ENCODE measurements at regions not wholly inside any gene's neighbourhood (a gene's known extent, or its start where the extent isn't known, plus 50 kb on each side); places are given as distances from the start of the nearest gene placed in this dataset.

DNA sequence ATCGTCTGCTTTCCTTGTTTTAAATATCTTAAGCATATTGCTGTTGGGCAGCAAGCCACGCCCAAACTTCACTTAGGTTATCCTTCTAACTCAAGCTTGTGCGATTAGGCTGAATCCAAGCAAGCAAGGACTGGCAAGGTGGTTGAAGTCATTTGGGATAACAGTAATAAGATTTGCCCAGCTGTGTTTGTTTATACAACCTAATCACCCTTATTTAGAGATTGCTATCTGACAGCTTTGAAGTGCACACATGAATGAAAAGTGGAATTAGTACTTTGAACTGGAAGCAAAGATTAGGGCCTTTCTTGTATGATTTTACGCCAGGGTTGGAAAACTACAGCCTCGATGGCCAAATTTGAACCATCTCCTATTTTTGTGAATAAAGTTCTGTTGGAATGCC, 182.1 kb downstream of the ASB9 start:
- no peak overlapping the region for H3K4me3 ChIP-seq (ENCODE audit: control extremely low read depth in 1 of 5, extremely low read depth in 1 of 5, insufficient read depth in 1 of 5, low read depth in 2 of 5, low read length in 4 of 5)
- H3K9me3 Mint-ChIP-seq (ENCODE audit: insufficient read depth): no peaks in the 10 kb centered on the region
- H3K36me3 ChIP-seq (replicated peaks in 1 of 2; ENCODE audit: control extremely low read depth in 1 of 2, control insufficient read depth in 1 of 2, extremely low read depth in 1 of 2, insufficient read depth in 2 of 2, low read length in 1 of 2): no peaks in the 10 kb centered on the region
- H3K27ac ChIP-seq (ENCODE audit: low read length in 2 of 2): no peak overlapping the region
- no peak overlapping the region for H3K4me3 Mint-ChIP-seq
- ATAC-seq (ENCODE audit: low read depth): no peak
- H3K9me3 ChIP-seq (ENCODE audit: control extremely low read depth in 1 of 3, control insufficient read depth in 2 of 3, insufficient read depth in 1 of 3, low read length in 2 of 3): no peaks in the 10 kb centered on the region
- DNase-seq: no peak
- no CpG with 5 or more reads among the region's 5 CpGs for WGBS (ENCODE audit: insufficient coverage)
- no peaks in the 10 kb centered on the region for H3K27me3 Mint-ChIP-seq
- H3K27me3 ChIP-seq (replicated peaks in 1 of 4; ENCODE audit: control extremely low read depth in 1 of 4, control insufficient read depth in 3 of 4, insufficient read depth in 4 of 4, low read length in 3 of 4): no peaks in the 10 kb centered on the region
- CTCF ChIA-PET: no interaction called here
- POLR2A ChIA-PET: no interaction called here
- no peak overlapping the region for H3K4me2 ChIP-seq (replicated peaks; ENCODE audit: low read depth, low read length, poor library complexity, severe bottlenecking)
- no peaks in the 10 kb centered on the region for H3K4me1 ChIP-seq (ENCODE audit: control insufficient read depth in 2 of 2, insufficient read depth in 2 of 2, low read length in 2 of 2)
- TF ChIP-seq, protein P1, sequence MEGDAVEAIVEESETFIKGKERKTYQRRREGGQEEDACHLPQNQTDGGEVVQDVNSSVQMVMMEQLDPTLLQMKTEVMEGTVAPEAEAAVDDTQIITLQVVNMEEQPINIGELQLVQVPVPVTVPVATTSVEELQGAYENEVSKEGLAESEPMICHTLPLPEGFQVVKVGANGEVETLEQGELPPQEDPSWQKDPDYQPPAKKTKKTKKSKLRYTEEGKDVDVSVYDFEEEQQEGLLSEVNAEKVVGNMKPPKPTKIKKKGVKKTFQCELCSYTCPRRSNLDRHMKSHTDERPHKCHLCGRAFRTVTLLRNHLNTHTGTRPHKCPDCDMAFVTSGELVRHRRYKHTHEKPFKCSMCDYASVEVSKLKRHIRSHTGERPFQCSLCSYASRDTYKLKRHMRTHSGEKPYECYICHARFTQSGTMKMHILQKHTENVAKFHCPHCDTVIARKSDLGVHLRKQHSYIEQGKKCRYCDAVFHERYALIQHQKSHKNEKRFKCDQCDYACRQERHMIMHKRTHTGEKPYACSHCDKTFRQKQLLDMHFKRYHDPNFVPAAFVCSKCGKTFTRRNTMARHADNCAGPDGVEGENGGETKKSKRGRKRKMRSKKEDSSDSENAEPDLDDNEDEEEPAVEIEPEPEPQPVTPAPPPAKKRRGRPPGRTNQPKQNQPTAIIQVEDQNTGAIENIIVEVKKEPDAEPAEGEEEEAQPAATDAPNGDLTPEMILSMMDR (IDR thresholded peaks at IDR 0.05): no peak
- TF ChIP-seq EZH2 (IDR thresholded peaks at IDR 0.05; ENCODE audit: borderline replicate concordance, insufficient read depth, low read depth, low read length, poor library complexity, severe bottlenecking): no peak
- no peak overlapping the region for H3K27ac Mint-ChIP-seq
- H3K9ac ChIP-seq (ENCODE audit: low read length): no peak overlapping the region
- no peak overlapping the region for H2AFZ ChIP-seq (ENCODE audit: insufficient read depth, low read depth, low read length, poor library complexity, severe bottlenecking)
- intact Hi-C loops (cut with micrococcal nuclease): no loop called here
- H3K4me1 Mint-ChIP-seq: no peaks in the 10 kb centered on the region
- H4K20me1 ChIP-seq (ENCODE audit: control insufficient read depth, insufficient read depth, low read length, poor library complexity, severe bottlenecking): no peaks in the 10 kb centered on the region
- no peaks in the 10 kb centered on the region for H3K79me2 ChIP-seq (ENCODE audit: control insufficient read depth, insufficient read depth, low read length)

DNA sequence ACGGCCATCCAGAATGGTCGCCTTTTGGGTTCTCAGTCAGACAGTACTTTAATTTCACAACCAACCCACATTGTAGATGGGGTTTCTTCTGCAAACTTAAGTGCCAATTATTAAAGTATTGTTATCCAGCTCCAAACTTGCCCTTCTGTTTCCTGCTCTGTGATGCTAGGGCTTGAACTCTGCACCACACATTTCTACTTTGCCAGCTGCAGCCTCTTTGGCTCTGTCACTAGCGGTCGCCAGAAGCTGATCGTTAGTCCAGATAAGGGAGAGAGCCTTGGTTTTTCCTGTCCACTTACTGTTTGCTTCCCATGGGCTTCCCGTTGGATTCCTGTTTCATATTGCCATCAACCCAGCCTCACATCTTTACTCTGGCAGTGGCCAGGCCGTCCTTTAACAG, 196.6 kb downstream of the ASB9 start:
- Histone ChIP-seq H3K9me3 (ENCODE audit: control extremely low read depth in 1 of 3, control insufficient read depth in 2 of 3, insufficient read depth in 1 of 3, low read length in 2 of 3) (no peaks in the 10 kb centered on the region), H4K20me1 (ENCODE audit: control insufficient read depth, insufficient read depth, low read length, poor library complexity, severe bottlenecking) (no peaks in the 10 kb centered on the region), H3K27ac (ENCODE audit: low read length in 2 of 2) (no peak overlapping the region), H3K4me1 (ENCODE audit: control insufficient read depth in 2 of 2, insufficient read depth in 2 of 2, low read length in 2 of 2) (no peaks in the 10 kb centered on the region), H3K36me3 (replicated peaks in 1 of 2; ENCODE audit: control extremely low read depth in 1 of 2, control insufficient read depth in 1 of 2, extremely low read depth in 1 of 2, insufficient read depth in 2 of 2, low read length in 1 of 2) (no peaks in the 10 kb centered on the region), H3K79me2 (ENCODE audit: control insufficient read depth, insufficient read depth, low read length) (no peaks in the 10 kb centered on the region), H2AFZ (ENCODE audit: insufficient read depth, low read depth, low read length, poor library complexity, severe bottlenecking) (no peak overlapping the region), H3K4me2 (replicated peaks; ENCODE audit: low read depth, low read length, poor library complexity, severe bottlenecking) (no peak overlapping the region), H3K4me3 (ENCODE audit: control extremely low read depth in 1 of 5, extremely low read depth in 1 of 5, insufficient read depth in 1 of 5, low read depth in 2 of 5, low read length in 4 of 5) (no peak overlapping the region), H3K9ac (ENCODE audit: low read length) (no peak overlapping the region), H3K27me3 (replicated peaks in 1 of 4; ENCODE audit: control extremely low read depth in 1 of 4, control insufficient read depth in 3 of 4, insufficient read depth in 4 of 4, low read length in 3 of 4) (no peaks in the 10 kb centered on the region)
- H3K4me1 Mint-ChIP-seq: peaks cover 3% of the 10 kb centered on the region
- no peaks in the 10 kb centered on the region for H3K9me3 Mint-ChIP-seq (ENCODE audit: insufficient read depth)
- no peak overlapping the region for H3K27ac Mint-ChIP-seq
- intact Hi-C loops (cut with micrococcal nuclease): no loop called here
- no peak overlapping the region for H3K4me3 Mint-ChIP-seq
- CTCF ChIA-PET: no interaction called here
- POLR2A ChIA-PET: no interaction called here
- H3K27me3 Mint-ChIP-seq: no peaks in the 10 kb centered on the region
- TF ChIP-seq, protein P1 (IDR thresholded peaks at IDR 0.05): no peak
- no peak for TF ChIP-seq EZH2 (IDR thresholded peaks at IDR 0.05; ENCODE audit: borderline replicate concordance, insufficient read depth, low read depth, low read length, poor library complexity, severe bottlenecking)
- ATAC-seq (ENCODE audit: low read depth) (no peak), DNase-seq (no peak)
- WGBS (ENCODE audit: insufficient coverage): 37% methylated on average over 2 of the region's 7 CpGs
